IMR-90 (cell line): ENCODE measurements at regions not wholly inside any gene's neighbourhood (a gene's known extent, or its start where the extent isn't known, plus 50 kb on each side); places are given as distances from the start of the nearest gene placed in this dataset.

Experiments used
- BHLHE40 ChIP-seq: fragments of 150-350 bp; IDR thresholded peaks from 2 replicates; pipeline ENCODE4 v1.6.1; 2016; ENCODE audit warnings: mild to moderate bottlenecking, low read depth, low read length
- CEBPB ChIP-seq: IDR thresholded peaks from 2 replicates; pipeline ENCODE4 v1.6.1; 2012; ENCODE audit warnings: low read depth, low read length, improper control_type of control experiment
- CHD1 ChIP-seq: IDR thresholded peaks from 2 replicates; pipeline ENCODE4 v1.6.1; 2012; ENCODE audit warnings: low read depth, low read length, improper control_type of control experiment
- CTCF ChIP-seq: conservative IDR thresholded peaks from 2 replicates; pipeline ENCODE4 v1.5.1; 2012; ENCODE audit warnings: mild to moderate bottlenecking, low read depth, low read length, improper control_type of control experiment
- FOS ChIP-seq: fragments of 150-350 bp; IDR thresholded peaks from 2 replicates; pipeline ENCODE4 v1.6.1; 2016; ENCODE audit warnings: low read depth, low read length
- MAFK ChIP-seq: IDR thresholded peaks from 2 replicates; pipeline ENCODE4 v1.6.1; 2012; ENCODE audit warnings: low read depth, low read length, improper control_type of control experiment
- MAZ ChIP-seq: IDR thresholded peaks from 2 replicates; pipeline ENCODE4 v1.6.1; 2012; ENCODE audit warnings: low read depth, mild to moderate bottlenecking, low read length, improper control_type of control experiment, moderate library complexity, borderline replicate concordance
- NFE2L2 ChIP-seq: fragments of 150-350 bp; IDR thresholded peaks from 2 replicates; pipeline ENCODE4 v1.6.1; 2016; ENCODE audit warnings: low read depth, mild to moderate bottlenecking, low read length
- POLR2A ChIP-seq: IDR thresholded peaks from 2 replicates; pipeline ENCODE4 v1.6.1; 2012; ENCODE audit warnings: mild to moderate bottlenecking, low read depth, low read length
- RAD21 ChIP-seq: IDR thresholded peaks from 2 replicates; pipeline ENCODE4 v1.6.1; 2012; ENCODE audit warnings: low read length, improper control_type of control experiment
- RCOR1 ChIP-seq: IDR thresholded peaks from 2 replicates; pipeline ENCODE4 v1.6.1; 2012; ENCODE audit warnings: mild to moderate bottlenecking, low read length, improper control_type of control experiment; ENCODE audit not compliant: insufficient replicate concordance
- RFX5 ChIP-seq: IDR thresholded peaks from 2 replicates; pipeline ENCODE4 v1.8.0; 2012; ENCODE audit warnings: low read depth, mild to moderate bottlenecking, low read length, moderate library complexity
- SMC3 ChIP-seq: fragments of 150-350 bp; IDR thresholded peaks from 2 replicates; pipeline ENCODE4 v1.6.1; 2016; ENCODE audit warnings: low read depth, mild to moderate bottlenecking, antibody characterized with exemption, low read length, moderate library complexity
- USF2 ChIP-seq: fragments of 150-350 bp; IDR thresholded peaks from 2 replicates; pipeline ENCODE4 v1.6.1; 2017; ENCODE audit warnings: mild to moderate bottlenecking, antibody characterized with exemption, low read length, low read depth

GRCh38 chr4:108405586-108405985 is 214.8 kb upstream of the RPL34 start:
- TF ChIP-seq NFE2L2 (no peak), USF2 (no peak), MAFK (no peak), CTCF (no peak), SMC3 (no peak), RAD21 (no peak), POLR2A (no peak), CEBPB (no peak), CHD1 (no peak), MAZ (no peak), BHLHE40 (no peak), RFX5 (no peak), FOS (no peak), RCOR1 (no peak)
